GM18861 (cell line): ENCODE measurements at regions not wholly inside any gene's neighbourhood (a gene's known extent, or its start where the extent isn't known, plus 50 kb on each side); places are given as distances from the start of the nearest gene placed in this dataset.

ENCODE experiments used
- ATAC-seq: cut with Tn5 transposase; IDR thresholded peaks from one replicate; pipeline ENCODE4 v1.9.1; 2021; ENCODE audit not compliant: unreplicated experiment

- ATAC-seq = no peak
Observed at GRCh38 chr10:85524001-85524666, 842.5 kb downstream of the GRID1 start.

DNA sequence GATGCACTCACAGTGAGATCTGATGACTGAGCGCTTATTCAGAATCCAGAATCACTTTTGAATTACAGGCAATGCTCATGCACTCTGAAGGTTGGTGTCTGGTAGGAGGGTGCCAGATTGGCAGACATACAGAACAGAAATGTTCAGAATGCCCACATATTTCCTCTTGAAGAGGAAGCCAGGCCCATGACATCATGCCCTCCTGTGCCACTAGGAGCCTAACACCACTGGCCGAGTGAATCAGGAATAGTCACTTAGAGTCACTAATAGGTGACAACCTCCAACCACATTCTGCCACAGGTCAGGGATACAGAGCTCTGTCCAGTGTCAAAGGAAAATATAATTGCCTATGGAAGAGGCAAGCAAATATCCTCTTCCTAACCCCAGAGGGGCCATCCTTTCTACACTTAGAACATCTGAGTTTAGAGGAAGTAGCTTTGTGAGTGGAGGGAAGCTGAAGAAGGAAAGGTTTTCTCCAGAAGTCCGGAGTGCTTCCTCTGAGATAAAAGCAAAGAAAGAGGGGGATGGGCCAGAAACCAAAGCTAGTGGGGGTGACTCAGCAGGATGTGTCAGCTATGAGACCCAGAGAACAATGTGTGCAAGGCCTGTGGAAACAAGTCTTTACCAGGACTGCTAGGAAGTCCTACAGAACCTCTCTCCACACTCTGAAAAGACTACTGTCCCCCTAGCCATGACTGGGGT, 838.8 kb downstream of the GRID1 start:
- no peak for ATAC-seq

GRCh38 chr10:85528318-85528652, 838.3 kb downstream of the GRID1 start:
- no peak for ATAC-seq

GRCh38 chr10:85531706-85532105, 834.9 kb downstream of the GRID1 start:
- ATAC-seq = no peak

DNA sequence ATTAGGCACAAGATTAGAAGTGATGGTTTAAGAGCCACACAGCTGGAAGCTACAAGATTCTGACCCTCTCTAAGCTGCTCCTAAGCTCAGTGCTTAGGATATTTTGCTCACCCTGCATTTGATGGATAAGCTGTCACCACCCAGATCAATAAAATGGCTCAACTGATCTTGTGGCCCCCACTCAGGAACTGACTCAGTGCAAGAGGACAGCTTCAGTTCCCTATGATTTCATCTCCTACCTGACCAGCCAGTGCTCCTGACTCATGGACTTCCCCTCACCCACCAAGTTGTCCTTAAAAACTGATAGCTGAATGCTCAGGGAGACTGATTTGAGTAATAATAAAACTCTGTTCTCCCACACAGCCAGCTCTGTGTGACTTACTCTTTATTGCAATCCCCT, 833.8 kb downstream of the GRID1 start:
- no peak for ATAC-seq

GRCh38 chr10:85535926-85536325, 830.7 kb downstream of the GRID1 start:
- no peak for ATAC-seq

DNA sequence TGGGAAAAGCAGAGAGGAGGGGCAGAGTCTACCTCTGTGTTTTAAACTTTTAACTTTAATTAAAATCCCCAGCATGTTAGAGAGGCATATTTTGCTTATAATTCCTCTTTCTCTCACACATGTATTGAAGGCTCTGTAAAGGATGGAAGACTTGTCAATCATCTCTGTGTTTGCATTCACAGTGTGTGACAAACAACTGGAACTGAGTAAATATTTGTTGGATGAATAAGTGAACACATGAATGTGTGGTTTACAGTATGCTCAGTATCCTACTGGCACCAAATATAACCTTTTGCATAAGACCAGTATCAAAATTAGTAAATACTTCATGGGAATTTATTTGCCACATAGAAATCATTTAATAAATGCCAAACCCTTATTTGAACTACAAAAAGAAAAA, 829.0 kb downstream of the GRID1 start:
- no peak for ATAC-seq

DNA sequence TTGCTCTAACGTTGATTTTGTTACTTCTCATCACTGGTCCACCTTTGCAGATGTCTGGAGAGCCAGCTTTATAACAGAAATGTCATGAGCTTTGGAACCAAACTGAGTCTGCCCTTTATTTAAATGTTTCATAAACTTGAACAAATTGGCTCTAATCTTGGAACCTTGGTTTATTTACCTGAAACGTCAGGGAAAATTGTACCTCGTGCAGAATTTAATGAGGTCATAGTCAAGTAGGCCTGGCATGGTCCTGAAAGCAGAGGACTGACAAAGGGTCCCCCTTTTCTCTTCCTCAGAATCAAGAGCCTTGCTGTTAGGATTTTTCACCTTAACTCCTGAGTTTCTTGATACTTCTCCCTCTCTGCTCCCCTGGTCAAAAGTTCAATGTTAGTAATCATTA, 828.0 kb downstream of the GRID1 start:
- ATAC-seq = no peak

GRCh38 chr10:85542152-85542551, 824.4 kb downstream of the GRID1 start:
- no peak for ATAC-seq

- no peak for ATAC-seq
Observed at GRCh38 chr10:85542936-85543730, 823.5 kb downstream of the GRID1 start.

GRCh38 chr10:85544956-85545355, 821.6 kb downstream of the GRID1 start:
- ATAC-seq = no peak

- ATAC-seq = no peak
Observed at GRCh38 chr10:85545874-85546273, 820.7 kb downstream of the GRID1 start.

GRCh38 chr10:85547460-85548023, 819.1 kb downstream of the GRID1 start:
- ATAC-seq = no peak

- ATAC-seq = peak; percentile 92
Observed at GRCh38 chr10:85548034-85548433, 818.6 kb downstream of the GRID1 start.
